ENCODE measurements at regions not wholly inside any gene's neighbourhood (a gene's known extent, or its start where the extent isn't known, plus 50 kb on each side); places are given as distances from the start of the nearest gene placed in this dataset.

DNA sequence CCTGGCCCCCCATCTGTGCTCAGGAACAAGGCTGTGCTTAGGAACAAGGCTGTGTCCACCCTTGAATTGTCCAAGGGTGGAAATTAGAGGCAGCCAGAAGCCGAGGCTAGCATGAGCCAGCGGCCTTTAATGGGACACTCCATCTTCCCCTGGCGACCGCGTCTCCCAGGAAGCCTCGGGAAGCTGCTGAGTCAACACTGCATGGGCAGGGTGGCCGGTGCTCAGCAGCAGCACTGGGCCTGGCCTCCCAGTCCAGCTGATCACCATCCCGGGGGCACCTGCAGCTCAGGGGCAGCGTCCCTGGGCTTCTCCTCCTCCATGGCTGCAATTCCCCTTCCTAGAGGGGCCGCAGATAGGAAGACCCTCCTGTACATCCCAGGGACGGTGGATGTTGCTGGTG lies 180.8 kb downstream of the ENGASE start:
- no peak overlapping the region for H3K4me3 Mint-ChIP-seq
- Histone ChIP-seq H3T11ph (ENCODE audit: low read length) (no peak overlapping the region), H4K20me1 (ENCODE audit: control insufficient read depth, insufficient read depth, insufficient read length) (peaks cover 3% of the 10 kb centered on the region), H2AK5ac (ENCODE audit: insufficient read length, low read length) (no peak overlapping the region), H3K56ac (ENCODE audit: insufficient read length, low read depth, low read length) (no peak overlapping the region), H4K5ac (ENCODE audit: insufficient read length, low read depth, low read length) (no peak overlapping the region), H3K9me3 (ENCODE audit: control insufficient read depth, low read depth, low read length) (no peaks in the 10 kb centered on the region), H3K18ac (ENCODE audit: insufficient read length, low read depth, low read length) (no peak overlapping the region), H2BK5ac (ENCODE audit: insufficient read length, low read length) (no peak overlapping the region), H4K91ac (ENCODE audit: insufficient read length, low read depth, low read length) (no peak overlapping the region), H3K4ac (ENCODE audit: low read depth, low read length) (no peak overlapping the region), H3K4me1 (ENCODE audit: insufficient read depth, low read length) (no peaks in the 10 kb centered on the region; the same call in 1 of the 2 replicates), H2BK120ac (ENCODE audit: low read depth, low read length, poor library complexity, severe bottlenecking) (no peak overlapping the region), H3K9ac (ENCODE audit: extremely low read depth, insufficient read length, low read length) (no peak overlapping the region), H3K79me1 (ENCODE audit: insufficient read depth, low read depth, low read length, poor library complexity, severe bottlenecking) (no peaks in the 10 kb centered on the region), H3K27me3 (ENCODE audit: insufficient read depth, low read length) (no peaks in the 10 kb centered on the region; the same call in 1 of the 2 replicates), H3K27ac (ENCODE audit: insufficient read length, low read depth, low read length) (no peak overlapping the region), H3K14ac (ENCODE audit: insufficient read depth, low read length) (no peak overlapping the region), H3K79me2 (ENCODE audit: insufficient read depth, low read length) (no peaks in the 10 kb centered on the region), H4K8ac (replicated peaks; ENCODE audit: insufficient read length, low read depth, low read length) (no peak overlapping the region), H2BK20ac (ENCODE audit: low read depth, low read length, poor library complexity, severe bottlenecking) (no peak overlapping the region), H3K4me2 (ENCODE audit: insufficient read depth, insufficient read length, low read length) (no peak overlapping the region), H3K23me2 (ENCODE audit: insufficient read length, low read depth, low read length, poor library complexity, severe bottlenecking) (no peaks in the 10 kb centered on the region), H2BK15ac (ENCODE audit: low read depth, low read length) (no peak overlapping the region), H2AFZ (ENCODE audit: low read length) (no peak overlapping the region), H2BK12ac (ENCODE audit: insufficient read length, low read depth, low read length) (no peak overlapping the region), H3K23ac (ENCODE audit: insufficient read length, low read depth, low read length) (no peak overlapping the region)
- no peak for DNase-seq
- TF ChIP-seq, protein P1, sequence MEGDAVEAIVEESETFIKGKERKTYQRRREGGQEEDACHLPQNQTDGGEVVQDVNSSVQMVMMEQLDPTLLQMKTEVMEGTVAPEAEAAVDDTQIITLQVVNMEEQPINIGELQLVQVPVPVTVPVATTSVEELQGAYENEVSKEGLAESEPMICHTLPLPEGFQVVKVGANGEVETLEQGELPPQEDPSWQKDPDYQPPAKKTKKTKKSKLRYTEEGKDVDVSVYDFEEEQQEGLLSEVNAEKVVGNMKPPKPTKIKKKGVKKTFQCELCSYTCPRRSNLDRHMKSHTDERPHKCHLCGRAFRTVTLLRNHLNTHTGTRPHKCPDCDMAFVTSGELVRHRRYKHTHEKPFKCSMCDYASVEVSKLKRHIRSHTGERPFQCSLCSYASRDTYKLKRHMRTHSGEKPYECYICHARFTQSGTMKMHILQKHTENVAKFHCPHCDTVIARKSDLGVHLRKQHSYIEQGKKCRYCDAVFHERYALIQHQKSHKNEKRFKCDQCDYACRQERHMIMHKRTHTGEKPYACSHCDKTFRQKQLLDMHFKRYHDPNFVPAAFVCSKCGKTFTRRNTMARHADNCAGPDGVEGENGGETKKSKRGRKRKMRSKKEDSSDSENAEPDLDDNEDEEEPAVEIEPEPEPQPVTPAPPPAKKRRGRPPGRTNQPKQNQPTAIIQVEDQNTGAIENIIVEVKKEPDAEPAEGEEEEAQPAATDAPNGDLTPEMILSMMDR (conservative IDR thresholded peaks at IDR 0.05), result no peak
- H3K27ac Mint-ChIP-seq, result no peak overlapping the region
- WGBS (ENCODE audit: extremely low coverage, insufficient read length, low lambda C conversion rate), result no CpG with 5 or more reads among the region's 11 CpGs
- H3K4me1 Mint-ChIP-seq, result peaks cover 6 to 16% of the 10 kb centered on the region in 2 experiments; a peak in 3 of 4 replicates
- peaks cover 21% of the 10 kb centered on the region for H3K27me3 Mint-ChIP-seq (ENCODE audit: low read depth)
- H3K36me3 Mint-ChIP-seq (ENCODE audit: insufficient read depth in 1 of 3, low read depth in 3 of 3), result no peaks in the 10 kb centered on the region
- no peaks in the 10 kb centered on the region; a peak in 1 of 5 replicates for H3K9me3 Mint-ChIP-seq

Data from H9 (cell line).